GM19035 (cell line): ENCODE measurements at regions not wholly inside any gene's neighbourhood (a gene's known extent, or its start where the extent isn't known, plus 50 kb on each side); places are given as distances from the start of the nearest gene placed in this dataset.
A peak's percentile ranks its signal among the peaks of the same experiment; 100 is the strongest.

ENCODE experiments used
- ATAC-seq: cut with Tn5 transposase; IDR thresholded peaks from one replicate; pipeline ENCODE4 v1.9.1; 2021; ENCODE audit not compliant: unreplicated experiment

GRCh38 chr3:115324056-115324455, 177.0 kb upstream of the ZBTB20 start:
- ATAC-seq: no peak

GRCh38 chr3:115325539-115325938, 178.5 kb upstream of the ZBTB20 start:
- no peak for ATAC-seq

- no peak for ATAC-seq
These were observed 183.3 kb upstream of the ZBTB20 start for GRCh38 chr3:115330430-115330829.

GRCh38 chr3:115332998-115333397, 185.9 kb upstream of the ZBTB20 start:
- ATAC-seq: no peak

- no peak for ATAC-seq
These were observed 189.7 kb upstream of the ZBTB20 start for GRCh38 chr3:115336836-115337235.

GRCh38 chr3:115340586-115340985, 193.5 kb upstream of the ZBTB20 start:
- no peak for ATAC-seq

GRCh38 chr3:115341208-115341607, 194.1 kb upstream of the ZBTB20 start:
- no peak for ATAC-seq

- ATAC-seq: no peak
These were observed 200.6 kb upstream of the ZBTB20 start for GRCh38 chr3:115347737-115348136.

- no peak for ATAC-seq
These were observed 201.3 kb upstream of the ZBTB20 start for GRCh38 chr3:115348412-115348811.

- ATAC-seq: no peak
These were observed 202.1 kb upstream of the ZBTB20 start for GRCh38 chr3:115348951-115349745.

- no peak for ATAC-seq
These were observed 203.5 kb upstream of the ZBTB20 start for GRCh38 chr3:115350606-115351005.

GRCh38 chr3:115351193-115351592, 204.1 kb upstream of the ZBTB20 start:
- no peak for ATAC-seq

- ATAC-seq: no peak
These were observed 206.9 kb upstream of the ZBTB20 start for GRCh38 chr3:115354010-115354409.

GRCh38 chr3:115357456-115357855, 210.4 kb upstream of the ZBTB20 start:
- ATAC-seq: no peak

GRCh38 chr3:115359536-115359935, 212.4 kb upstream of the ZBTB20 start:
- peak; percentile 92 for ATAC-seq

GRCh38 chr3:115361806-115362205, 214.7 kb upstream of the ZBTB20 start:
- no peak for ATAC-seq

GRCh38 chr3:115363071-115363470, 216.0 kb upstream of the ZBTB20 start:
- no peak for ATAC-seq

GRCh38 chr3:115369021-115369420, 221.9 kb upstream of the ZBTB20 start:
- ATAC-seq: no peak

GRCh38 chr3:115375362-115375761, 228.3 kb upstream of the ZBTB20 start:
- no peak for ATAC-seq

- no peak for ATAC-seq
These were observed 233.9 kb upstream of the ZBTB20 start for GRCh38 chr3:115380883-115381572.

GRCh38 chr3:115381573-115381912, 234.5 kb upstream of the ZBTB20 start:
- no peak for ATAC-seq

GRCh38 chr3:115381931-115382330, 234.8 kb upstream of the ZBTB20 start:
- ATAC-seq: no peak

- no peak for ATAC-seq
These were observed 237.3 kb upstream of the ZBTB20 start for GRCh38 chr3:115384381-115384780.
